H1 (cell line): ENCODE measurements at regions not wholly inside any gene's neighbourhood (a gene's known extent, or its start where the extent isn't known, plus 50 kb on each side); places are given as distances from the start of the nearest gene placed in this dataset.
A peak's percentile ranks its signal among the peaks of the same experiment; 100 is the strongest.

ENCODE experiments used
- CTCF ChIA-PET: fragments of 300-600 bp; sonication (Branson Sonifier 250); formaldehyde crosslinking; loops from one replicate; lab custom pipeline; 2021; ENCODE audit not compliant: partially characterized antibody; lab: Charles Lee
- POLR2A ChIA-PET: fragments of 300-600 bp; sonication (Branson Sonifier 250); formaldehyde crosslinking; loops from one replicate; lab custom pipeline; 2021; ENCODE audit warnings: inconsistent platforms; ENCODE audit not compliant: partially characterized antibody; lab: Charles Lee
- DNase-seq, 2 experiments: peaks; one replicate each; pipeline versions ENCODE4 v3.0.0 to v3.0.0-alpha.2; 2010 to 2022; ENCODE audit warnings: low spot score in 2 of 2, low read depth in 1 of 2, mixed read lengths in 1 of 2
- FAIRE-seq: peaks from 2 replicates; lab custom pipeline; 2011; peaks lifted over from hg19 to GRCh38; lab: Jason Lieb, UNC
- H2AFZ ChIP-seq: 2 replicates; pipeline ENCODE4 v1.8.1; 2012; ENCODE audit warnings: low read length, inconsistent platforms
- H2AK5ac ChIP-seq: 2 replicates; pipeline ENCODE4 v1.6.1; 2013; ENCODE audit warnings: low read depth, low read length
- H2BK120ac ChIP-seq: replicated peaks from 2 replicates; pipeline ENCODE3; 2013; ENCODE audit warnings: low read depth, low read length, inconsistent platforms
- H2BK12ac ChIP-seq: 2 replicates; pipeline ENCODE4 v1.6.1; 2013; ENCODE audit warnings: low read depth, low read length
- H2BK15ac ChIP-seq: 2 replicates; pipeline ENCODE4 v1.6.1; 2013; ENCODE audit warnings: low read length
- H2BK20ac ChIP-seq: 2 replicates; pipeline ENCODE4 v1.6.1; 2013; ENCODE audit warnings: low read length
- H2BK5ac ChIP-seq: 2 replicates; pipeline ENCODE4 v1.6.1; 2013; ENCODE audit warnings: low read depth, low read length
- H3K14ac ChIP-seq: 2 replicates; pipeline ENCODE4 v1.6.1; 2013; ENCODE audit warnings: inconsistent platforms; ENCODE audit not compliant: insufficient read length
- H3K18ac ChIP-seq: 2 replicates; pipeline ENCODE4 v1.6.1; 2013; ENCODE audit warnings: low read length; ENCODE audit errors: extremely low read depth
- H3K23ac ChIP-seq: 2 replicates; pipeline ENCODE4 v1.6.1; 2013; ENCODE audit warnings: inconsistent platforms; ENCODE audit not compliant: insufficient read length
- H3K23me2 ChIP-seq: 2 replicates; pipeline ENCODE4 v1.6.1; 2013; ENCODE audit warnings: low read depth, low read length
- H3K27ac ChIP-seq: 2 replicates; pipeline ENCODE4 v1.6.1; 2011; ENCODE audit warnings: low read depth, low read length, inconsistent platforms
- H3K27me3 ChIP-seq, 4 experiments: replicated peaks in 1 of 4; 1 replicate in 1 of 4; 2 replicates in 3 of 4; pipeline versions ENCODE4 v1.6.1 to v1.8.1; 2011 to 2013; ENCODE audit warnings: low read length in 3 of 4, mild to moderate bottlenecking in 3 of 4, inconsistent platforms in 2 of 4, mixed read lengths in 2 of 4, moderate library complexity in 1 of 4; ENCODE audit not compliant: control insufficient read depth in 3 of 4, insufficient read depth in 3 of 4; ENCODE audit errors: extremely low read depth in 1 of 4
- H3K36me3 ChIP-seq, 4 experiments: 2 replicates each; pipeline versions ENCODE4 v1.6.1 to v1.8.1; 2011 to 2013; ENCODE audit warnings: mild to moderate bottlenecking in 4 of 4, low read length in 3 of 4, moderate library complexity in 2 of 4, control low read depth in 1 of 4, inconsistent platforms in 1 of 4; ENCODE audit not compliant: insufficient read depth in 4 of 4, control insufficient read depth in 2 of 4
- H3K4ac ChIP-seq: replicated peaks from 2 replicates; pipeline ENCODE3; 2013; ENCODE audit warnings: low read length, low read depth, mixed read lengths, inconsistent platforms; ENCODE audit not compliant: insufficient read length
- H3K4me1 ChIP-seq, 4 experiments: replicated peaks in 1 of 4; 1 replicate in 1 of 4; 2 replicates in 3 of 4; pipeline versions ENCODE4 v1.6.1 to v1.8.1; 2011 to 2013; ENCODE audit warnings: low read length in 3 of 4, inconsistent platforms in 2 of 4, mixed read lengths in 1 of 4; ENCODE audit not compliant: insufficient read depth in 4 of 4, control insufficient read depth in 3 of 4
- H3K4me2 ChIP-seq, 2 experiments: 2 replicates each; pipeline versions ENCODE4 v1.6.1 to v1.8.1; 2011 to 2013; ENCODE audit warnings: low read depth in 2 of 2, low read length in 2 of 2, control low read depth in 1 of 2, inconsistent platforms in 1 of 2, mild to moderate bottlenecking in 1 of 2; ENCODE audit not compliant: insufficient read depth in 1 of 2
- H3K4me3 ChIP-seq, 4 experiments: fragments of 200-600, 300-600 bp in 1 of 4; sonication (generic), shearing (Covaris generic), sonication (Bioruptor Twin) in 1 of 4; 2 replicates each; pipeline versions ENCODE4 v1.5.1 to v1.8.1; 2011 to 2016; ENCODE audit warnings: low read length in 4 of 4, low read depth in 3 of 4, control low read depth in 2 of 4, inconsistent platforms in 2 of 4, mild to moderate bottlenecking in 2 of 4, mixed read lengths in 1 of 4, moderate library complexity in 1 of 4; ENCODE audit not compliant: insufficient read depth in 2 of 4; ENCODE audit errors: extremely low read depth in 1 of 4
- H3K56ac ChIP-seq: replicated peaks from 2 replicates; pipeline ENCODE3; 2013; ENCODE audit warnings: low read depth, mild to moderate bottlenecking, mixed read lengths, low read length, inconsistent platforms; ENCODE audit not compliant: insufficient read length
- H3K79me1 ChIP-seq: 2 replicates; pipeline ENCODE4 v1.6.1; 2013; ENCODE audit warnings: low read depth, low read length, control low read depth
- H3K79me2 ChIP-seq, 2 experiments: 2 replicates each; pipeline versions ENCODE4 v1.6.1 to v1.8.1; 2012 to 2013; ENCODE audit warnings: low read length in 2 of 2, mild to moderate bottlenecking in 2 of 2, inconsistent platforms in 1 of 2; ENCODE audit not compliant: insufficient read depth in 2 of 2, control insufficient read depth in 1 of 2
- H3K9ac ChIP-seq, 4 experiments: replicated peaks in 1 of 4; 1 replicate in 1 of 4; 2 replicates in 3 of 4; pipeline versions ENCODE4 v1.6.1 to v1.8.1; 2011 to 2013; ENCODE audit warnings: low read depth in 3 of 4, low read length in 3 of 4, control low read depth in 2 of 4, mild to moderate bottlenecking in 2 of 4, moderate library complexity in 2 of 4, inconsistent platforms in 1 of 4; ENCODE audit errors: extremely low read depth in 1 of 4
- H3K9me3 ChIP-seq, 2 experiments: 2 replicates each; pipeline versions ENCODE4 v1.6.1 to v1.8.1; 2012 to 2013; ENCODE audit warnings: mild to moderate bottlenecking in 2 of 2, moderate library complexity in 2 of 2, control low read depth in 1 of 2, inconsistent platforms in 1 of 2, low read depth in 1 of 2, low read length in 1 of 2, mixed read lengths in 1 of 2; ENCODE audit not compliant: insufficient read depth in 2 of 2
- H4K20me1 ChIP-seq, 2 experiments: replicated peaks in 1 of 2; 2 replicates each; pipeline versions ENCODE3 to v1.8.1; 2011 to 2013; ENCODE audit warnings: inconsistent platforms in 2 of 2, low read length in 2 of 2, mild to moderate bottlenecking in 1 of 2; ENCODE audit not compliant: insufficient read depth in 2 of 2, control insufficient read depth in 1 of 2
- H4K5ac ChIP-seq: 2 replicates; pipeline ENCODE4 v1.6.1; 2013; ENCODE audit warnings: low read length, low read depth, mixed read lengths, inconsistent platforms; ENCODE audit not compliant: insufficient read length
- H4K8ac ChIP-seq: 2 replicates; pipeline ENCODE4 v1.8.0; 2013; ENCODE audit warnings: mild to moderate bottlenecking, moderate library complexity, low read length, inconsistent platforms; ENCODE audit not compliant: insufficient read depth; ENCODE audit errors: extremely low read depth
- H4K91ac ChIP-seq: replicated peaks from 2 replicates; pipeline ENCODE3; 2013; ENCODE audit warnings: low read length, mixed read lengths, inconsistent platforms; ENCODE audit not compliant: insufficient read length
- EGR1 ChIP-seq: IDR thresholded peaks from 2 replicates; pipeline ENCODE4 v1.6.1; 2011; ENCODE audit warnings: low read depth, low read length, borderline replicate concordance
- EP300 ChIP-seq, 2 experiments: IDR thresholded peaks; 1 replicate in 1 of 2; 2 replicates in 1 of 2; pipeline ENCODE4 v1.6.1; 2011 to 2012; ENCODE audit warnings: low read depth in 2 of 2, low read length in 2 of 2, mild to moderate bottlenecking in 2 of 2, borderline replicate concordance in 1 of 2, inconsistent platforms in 1 of 2, moderate library complexity in 1 of 2
- PHF8 ChIP-seq: fragments of 200-600 bp; sonication (generic); conservative IDR thresholded peaks from 2 replicates; pipeline ENCODE4 v1.7.1; 2012; ENCODE audit warnings: low read depth, mild to moderate bottlenecking, inconsistent platforms, low read length, moderate library complexity
- WGBS, 2 experiments: shearing (Covaris generic) in 1 of 2; methylation state at CpG; one replicate each; pipeline versions ENCODE4 v1.1.6 to v1.1.7; 2013 to 2015; ENCODE audit warnings: low lambda C conversion rate in 2 of 2, mixed read lengths in 2 of 2, inconsistent platforms in 1 of 2, low coverage in 1 of 2, missing lambda C conversion rate in 1 of 2; ENCODE audit not compliant: insufficient replicate concordance in 2 of 2, insufficient coverage in 1 of 2, insufficient read length in 1 of 2; ENCODE audit errors: extremely low coverage in 1 of 2, missing lambda C conversion rate in 1 of 2; 5-methylcytosine and 5-hydroxymethylcytosine counted together

DNA sequence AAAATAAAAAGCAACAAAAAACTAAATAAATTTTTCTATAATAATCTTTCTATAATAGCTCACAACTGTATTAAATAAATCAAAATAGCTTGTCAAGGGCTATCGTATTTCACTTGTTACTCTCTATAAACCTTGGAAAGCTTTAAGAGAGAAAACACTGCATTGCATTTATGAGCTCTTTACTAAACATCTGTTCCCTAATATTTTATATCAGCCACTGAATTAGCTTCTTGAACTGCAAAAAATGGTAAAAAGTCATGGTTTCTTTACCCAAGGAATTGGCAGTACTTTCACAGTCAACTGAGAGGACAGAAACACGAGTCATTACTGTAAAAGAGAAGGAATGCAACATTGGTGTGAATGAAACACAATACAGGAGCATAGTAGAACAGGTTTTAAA lies 671.2 kb downstream of the PCDH18 start:
- 98% methylated on average over 2 of the region's 2 CpGs; no CpG with 5 or more reads in 1 of the 2 experiments for WGBS, 2 experiments
- POLR2A ChIA-PET = no interaction called here
- no peak overlapping the region for H3K14ac ChIP-seq
- H3K4ac ChIP-seq = no peak overlapping the region
- H4K20me1 ChIP-seq = no peaks in the 10 kb centered on the region
- H4K8ac ChIP-seq = no peak overlapping the region
- H2AK5ac ChIP-seq = no peak overlapping the region
- FAIRE-seq (no peak), DNase-seq (no peak)
- H3K27ac ChIP-seq = no peak overlapping the region
- H3K4me1 ChIP-seq = no peaks in the 10 kb centered on the region; a peak in 1 of 7 replicates
- no peaks in the 10 kb centered on the region for H3K23me2 ChIP-seq
- H3K18ac ChIP-seq = no peak overlapping the region
- H3K36me3 ChIP-seq = no peaks in the 10 kb centered on the region
- H4K5ac ChIP-seq = no peak overlapping the region
- no peaks in the 10 kb centered on the region for H3K79me2 ChIP-seq
- H3K4me2 ChIP-seq = no peak overlapping the region
- H3K23ac ChIP-seq = no peak overlapping the region
- CTCF ChIA-PET = interaction anchor here (0.6 to 2.0 kb wide), 3 partner anchors 12 to 174 kb away, joined by 3 to 5 read pairs (median 4); no protein-coding TSS in a partner anchor
- no peak overlapping the region for H2BK5ac ChIP-seq
- no peak overlapping the region for H4K91ac ChIP-seq
- no peaks in the 10 kb centered on the region for H3K27me3 ChIP-seq
- H3K9ac ChIP-seq = no peak overlapping the region
- no peak overlapping the region for H2BK120ac ChIP-seq
- H3K4me3 ChIP-seq = no peak overlapping the region
- H2AFZ ChIP-seq = 0 out of 2 replicates have a peak overlapping the region, but pooled peaks have one; percentile 67
- no peak for TF ChIP-seq EGR1
- TF ChIP-seq EP300 (IDR thresholded peaks at IDR 0.05; ENCODE audit: borderline replicate concordance in 1 of 2, low read depth in 2 of 2, low read length in 2 of 2) = no peak
- no peak for TF ChIP-seq PHF8
- no peak overlapping the region for H2BK12ac ChIP-seq
- H3K79me1 ChIP-seq = no peaks in the 10 kb centered on the region
- H3K9me3 ChIP-seq = no peaks in the 10 kb centered on the region
- no peak overlapping the region for H2BK15ac ChIP-seq
- no peak overlapping the region for H3K56ac ChIP-seq
- no peak overlapping the region for H2BK20ac ChIP-seq
